Astrocyte of the cerebellum (primary cell): ENCODE measurements at regions not wholly inside any gene's neighbourhood (a gene's known extent, or its start where the extent isn't known, plus 50 kb on each side); places are given as distances from the start of the nearest gene placed in this dataset.
A peak's percentile ranks its signal among the peaks of the same experiment; 100 is the strongest.

Experiments
- DNase-seq: peaks from one replicate; pipeline ENCODE4 v3.0.0-alpha.2; 2011; ENCODE audit warnings: low read depth
- H3K4me3 ChIP-seq: 2 replicates; pipeline ENCODE4 v1.5.1; 2011; ENCODE audit warnings: mild to moderate bottlenecking, low read depth, low read length, moderate library complexity
- in situ Hi-C: cut with HindIII; loops from 2 replicates; pipeline ENCODE4 v1.10.0; 2017; ENCODE audit warnings: low sequenced_read_pairs
- TF ChIP-seq, protein P1 (sequence below): IDR thresholded peaks from 2 replicates; pipeline ENCODE4 v1.5.1; 2012; ENCODE audit warnings: low read length, low read depth, moderate library complexity, mild to moderate bottlenecking; ENCODE audit errors: missing control alignments

DNA sequence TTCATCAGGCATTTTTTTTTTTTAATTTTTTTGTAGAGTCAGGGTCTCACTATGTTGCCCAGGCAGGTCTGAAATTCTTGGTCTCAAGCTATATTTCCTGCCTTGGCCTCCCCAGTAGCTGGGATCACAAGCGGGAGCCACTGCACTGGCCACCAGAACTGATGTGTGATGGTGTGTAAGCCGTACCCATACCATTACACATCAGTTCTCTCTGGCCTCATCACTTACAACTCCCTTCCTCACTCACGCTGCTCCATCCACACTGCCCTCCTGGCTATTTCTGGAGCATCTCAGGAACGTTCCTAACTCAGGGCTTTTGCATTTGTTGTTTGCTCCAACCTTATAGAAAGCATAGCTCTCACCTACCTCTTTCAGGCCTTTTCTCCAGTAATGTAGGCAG is 834.5 kb upstream of the ID2 start:
- TF ChIP-seq, protein P1, sequence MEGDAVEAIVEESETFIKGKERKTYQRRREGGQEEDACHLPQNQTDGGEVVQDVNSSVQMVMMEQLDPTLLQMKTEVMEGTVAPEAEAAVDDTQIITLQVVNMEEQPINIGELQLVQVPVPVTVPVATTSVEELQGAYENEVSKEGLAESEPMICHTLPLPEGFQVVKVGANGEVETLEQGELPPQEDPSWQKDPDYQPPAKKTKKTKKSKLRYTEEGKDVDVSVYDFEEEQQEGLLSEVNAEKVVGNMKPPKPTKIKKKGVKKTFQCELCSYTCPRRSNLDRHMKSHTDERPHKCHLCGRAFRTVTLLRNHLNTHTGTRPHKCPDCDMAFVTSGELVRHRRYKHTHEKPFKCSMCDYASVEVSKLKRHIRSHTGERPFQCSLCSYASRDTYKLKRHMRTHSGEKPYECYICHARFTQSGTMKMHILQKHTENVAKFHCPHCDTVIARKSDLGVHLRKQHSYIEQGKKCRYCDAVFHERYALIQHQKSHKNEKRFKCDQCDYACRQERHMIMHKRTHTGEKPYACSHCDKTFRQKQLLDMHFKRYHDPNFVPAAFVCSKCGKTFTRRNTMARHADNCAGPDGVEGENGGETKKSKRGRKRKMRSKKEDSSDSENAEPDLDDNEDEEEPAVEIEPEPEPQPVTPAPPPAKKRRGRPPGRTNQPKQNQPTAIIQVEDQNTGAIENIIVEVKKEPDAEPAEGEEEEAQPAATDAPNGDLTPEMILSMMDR = no peak
- H3K4me3 ChIP-seq = no peak overlapping the region
- DNase-seq = no peak
- in situ Hi-C loops = no loop called here

DNA sequence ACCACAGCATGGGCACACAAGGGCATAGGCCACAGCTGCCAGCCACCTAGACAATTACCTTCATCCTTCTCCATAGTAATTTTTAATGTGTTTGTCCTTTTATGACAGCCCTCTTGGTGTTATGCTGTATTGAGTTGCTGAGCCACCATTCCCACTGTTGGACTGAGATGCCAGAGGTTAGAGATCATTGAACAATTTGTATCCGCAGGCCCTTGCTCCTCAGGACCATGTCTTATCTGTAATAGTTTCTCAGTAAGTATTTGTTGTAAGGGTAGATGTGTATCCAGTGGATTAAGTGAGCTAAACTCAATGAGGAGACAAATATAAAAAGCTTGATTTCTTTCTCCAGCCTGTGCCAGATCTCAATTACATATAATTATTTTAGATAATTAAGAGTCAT is 832.8 kb upstream of the ID2 start:
- in situ Hi-C loops = no loop called here
- no peak overlapping the region for H3K4me3 ChIP-seq
- no peak for DNase-seq
- TF ChIP-seq, protein P1 = no peak

DNA sequence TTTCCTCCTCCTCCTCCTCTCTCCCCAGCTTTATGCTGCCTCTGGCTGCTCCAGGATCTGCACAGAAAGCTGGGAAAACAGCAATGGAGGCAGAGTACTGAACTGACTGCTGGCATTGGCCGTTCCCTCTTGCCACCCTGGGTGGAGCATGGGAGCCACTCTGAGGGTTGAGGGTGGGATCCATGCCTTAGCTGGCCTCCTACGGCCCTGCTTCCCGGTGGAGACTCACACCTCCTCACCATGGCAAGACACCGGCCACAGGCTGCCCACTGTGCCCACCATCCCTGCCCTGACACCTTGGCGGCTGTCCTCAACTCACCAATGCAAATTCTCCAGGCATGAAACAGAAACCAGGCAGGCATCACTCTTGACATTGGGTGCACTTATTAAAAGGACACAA is 832.3 kb upstream of the ID2 start:
- DNase-seq = no peak
- no peak overlapping the region for H3K4me3 ChIP-seq
- in situ Hi-C loops = no loop called here
- TF ChIP-seq, protein P1 = no peak

DNA sequence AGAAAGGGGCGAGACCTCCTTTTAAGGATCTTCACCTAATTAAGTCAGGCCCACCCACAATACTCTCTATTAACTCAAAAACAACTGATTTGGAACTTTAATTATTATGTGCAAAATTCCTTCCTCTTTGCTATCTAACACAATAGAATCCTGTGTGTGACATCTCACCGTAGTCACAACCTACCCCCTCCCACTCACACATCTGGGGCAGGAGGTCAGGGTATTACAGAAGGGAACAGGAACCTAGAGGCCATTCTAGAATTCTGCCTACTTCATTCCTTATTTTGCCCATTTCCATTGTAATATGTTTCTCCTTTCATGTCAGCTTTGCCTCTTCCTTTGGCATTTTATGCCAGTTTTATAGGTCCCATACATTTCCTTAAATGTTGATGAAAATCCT is 829.3 kb upstream of the ID2 start:
- DNase-seq = no peak
- in situ Hi-C loops = no loop called here
- H3K4me3 ChIP-seq = no peak overlapping the region
- TF ChIP-seq, protein P1 = no peak

DNA sequence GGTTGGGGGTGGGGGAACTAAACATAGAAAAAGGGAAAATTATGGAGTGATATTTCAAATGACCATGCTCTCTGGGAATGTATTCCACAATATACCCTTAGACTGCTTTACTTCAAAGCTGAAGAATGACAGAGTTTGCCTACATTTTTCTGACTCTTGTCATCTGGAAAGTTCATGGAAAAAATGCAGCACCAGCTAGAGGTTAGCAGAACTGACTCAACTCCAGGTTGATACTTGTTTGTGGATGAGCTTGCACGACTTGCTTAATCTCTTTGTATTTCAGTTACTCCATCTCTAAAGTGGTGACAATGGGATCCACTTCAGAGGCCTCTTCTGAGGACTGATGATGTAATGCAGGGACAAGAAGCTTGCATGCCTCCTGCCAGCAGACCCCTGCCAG is 824.0 kb upstream of the ID2 start:
- H3K4me3 ChIP-seq = no peak overlapping the region
- no peak for DNase-seq
- TF ChIP-seq, protein P1 = no peak
- in situ Hi-C loops = no loop called here

DNA sequence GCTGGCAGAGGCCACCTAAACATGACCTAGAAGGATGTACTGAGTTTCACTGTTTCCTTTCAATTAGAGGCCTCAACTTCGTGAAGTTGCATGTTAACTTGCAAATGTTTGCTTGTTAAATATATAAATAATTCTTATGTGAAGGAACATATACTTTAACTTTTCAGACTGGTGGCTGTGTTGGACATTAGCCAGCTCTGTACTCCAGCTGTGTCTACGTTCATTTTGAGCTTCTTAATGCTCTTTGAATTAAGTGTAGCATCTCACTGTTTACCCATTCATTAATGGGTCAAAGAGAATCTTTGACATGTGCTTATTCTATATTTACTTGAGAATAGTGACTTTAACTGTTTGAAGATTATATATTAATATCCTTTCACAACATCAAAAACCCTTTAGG is 823.2 kb upstream of the ID2 start:
- no peak overlapping the region for H3K4me3 ChIP-seq
- no peak for DNase-seq
- TF ChIP-seq, protein P1 = no peak
- in situ Hi-C loops = no loop called here

DNA sequence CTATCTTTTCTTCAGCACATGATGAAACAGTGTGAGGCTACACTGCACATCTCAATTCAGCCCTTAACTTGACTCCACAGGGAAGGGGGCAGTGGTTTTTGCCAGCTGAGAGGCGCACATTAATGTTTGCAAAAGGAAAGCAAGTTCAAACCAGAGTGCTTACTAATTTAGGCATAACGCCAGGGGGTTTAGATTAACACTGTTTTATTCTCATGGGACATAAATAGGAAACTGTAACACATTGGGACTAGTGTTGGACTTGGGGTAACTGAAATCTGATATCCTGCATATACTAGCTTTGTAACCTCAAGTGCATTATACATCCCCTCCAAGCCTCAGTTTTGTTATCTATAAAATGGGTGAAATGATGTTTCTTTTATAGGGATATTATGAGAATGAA is 821.2 kb upstream of the ID2 start:
- DNase-seq = peak; percentile 57
- in situ Hi-C loops = no loop called here
- H3K4me3 ChIP-seq = no peak overlapping the region
- TF ChIP-seq, protein P1 = no peak
